ENCODE measurements at regions not wholly inside any gene's neighbourhood (a gene's known extent, or its start where the extent isn't known, plus 50 kb on each side); places are given as distances from the start of the nearest gene placed in this dataset.

GRCh38 chr6:54771968-54772367, 74.6 kb upstream of the FAM83B start:
- Histone ChIP-seq H3K9me1 (ENCODE audit: control insufficient read depth, insufficient read depth, low read length) (no peaks in the 10 kb centered on the region), H2AFZ (ENCODE audit: low read depth, low read length) (no peak overlapping the region), H3K4me3 (no peak overlapping the region), H4K20me1 (replicated peaks; ENCODE audit: control insufficient read depth, insufficient read depth, low read length) (no peaks in the 10 kb centered on the region), H3K9me3 (replicated peaks; ENCODE audit: control insufficient read depth, insufficient read depth, low read depth, low read length) (no peaks in the 10 kb centered on the region), H3K4me1 (replicated peaks in 1 of 2; ENCODE audit: control insufficient read depth in 2 of 2, insufficient read depth in 2 of 2, low read length in 2 of 2) (no peaks in the 10 kb centered on the region), H3K36me3 (ENCODE audit: control insufficient read depth, insufficient read depth, low read length) (no peaks in the 10 kb centered on the region), H3K79me2 (ENCODE audit: control insufficient read depth, insufficient read depth, low read length) (no peaks in the 10 kb centered on the region), H3K27me3 (ENCODE audit: control insufficient read depth in 2 of 2, insufficient read depth in 2 of 2, low read length in 2 of 2) (no peaks in the 10 kb centered on the region), H3K9ac (ENCODE audit: insufficient read depth in 1 of 2, low read depth in 2 of 2, low read length in 2 of 2) (no peak overlapping the region), H3K27ac (ENCODE audit: extremely low read depth, low read depth, low read length) (no peak overlapping the region), H3K4me2 (ENCODE audit: insufficient read depth, low read length) (no peak overlapping the region)
- ATAC-seq (no peak), FAIRE-seq (no peak), DNase-seq (ENCODE audit: extremely low read depth in 1 of 4, low spot score in 3 of 4) (no peak)
- ChIA-PET POLR2A (no interaction called here), CTCF (ENCODE audit: low intra/inter-chr PET ratio) (no interaction called here)
- WGBS (ENCODE audit: insufficient coverage, low coverage, missing lambda C conversion rate), result 4% methylated on average over 3 of the region's 3 CpGs
- intact Hi-C loops (cut with micrococcal nuclease), result no loop called here
- in situ Hi-C loops (cut with MboI), result no loop called here
- no TSS peak for BruUV-seq (replicated peaks)
- TF ChIP-seq EP300 (IDR thresholded peaks at IDR 0.05; ENCODE audit: low read length) (no peak), PREB (CRISPR knock-in tag; IDR thresholded peaks at IDR 0.05) (no peak), ATF3 (IDR thresholded peaks at IDR 0.05) (no peak), ATF3 (CRISPR knock-in tag; conservative IDR thresholded peaks at IDR 0.05) (no peak), IRF1 (CRISPR knock-in tag; IDR thresholded peaks at IDR 0.05; ENCODE audit: borderline replicate concordance) (no peak), HES1 (IDR thresholded peaks at IDR 0.05; ENCODE audit: low read depth) (no peak), HNRNPUL1 (IDR thresholded peaks at IDR 0.05; ENCODE audit: low read length) (no peak), C11orf30 (IDR thresholded peaks at IDR 0.05; ENCODE audit: low read depth) (no peak), POU5F1 (IDR thresholded peaks at IDR 0.05; ENCODE audit: borderline replicate concordance, low read depth, low read length, partially characterized antibody) (no peak), HMG20A (CRISPR knock-in tag; conservative IDR thresholded peaks at IDR 0.05) (no peak), POLR2B (IDR thresholded peaks at IDR 0.05; ENCODE audit: low read depth, partially characterized antibody) (no peak), ARID4B (CRISPR knock-in tag; IDR thresholded peaks at IDR 0.05) (no peak), FOXP4 (CRISPR knock-in tag; IDR thresholded peaks at IDR 0.05; ENCODE audit: borderline replicate concordance) (no peak)
